HUES48 (cell line): ENCODE measurements at regions not wholly inside any gene's neighbourhood (a gene's known extent, or its start where the extent isn't known, plus 50 kb on each side); places are given as distances from the start of the nearest gene placed in this dataset.

Source experiments
- H3K27ac ChIP-seq: one replicate; pipeline ENCODE4 v1.7.0; 2013; ENCODE audit warnings: low read depth, low read length, inconsistent platforms
- H3K27me3 ChIP-seq: 2 replicates; pipeline ENCODE4 v1.6.1; 2013; ENCODE audit warnings: mild to moderate bottlenecking, low read length; ENCODE audit not compliant: control insufficient read depth, insufficient read depth
- H3K36me3 ChIP-seq: 2 replicates; pipeline ENCODE4 v1.6.1; 2013; ENCODE audit warnings: low read length; ENCODE audit not compliant: control insufficient read depth, insufficient read depth
- H3K4me1 ChIP-seq: 2 replicates; pipeline ENCODE4 v1.6.1; 2013; ENCODE audit warnings: mild to moderate bottlenecking, low read length; ENCODE audit not compliant: control insufficient read depth, insufficient read depth
- H3K4me3 ChIP-seq: 2 replicates; pipeline ENCODE4 v1.5.1; 2013; ENCODE audit warnings: mild to moderate bottlenecking, low read depth, low read length
- H3K9ac ChIP-seq: 2 replicates; pipeline ENCODE4 v1.6.1; 2013; ENCODE audit warnings: mild to moderate bottlenecking, low read depth, low read length, moderate library complexity
- H3K9me3 ChIP-seq: 2 replicates; pipeline ENCODE4 v1.6.1; 2013; ENCODE audit warnings: low read length; ENCODE audit not compliant: control insufficient read depth, insufficient read depth

DNA sequence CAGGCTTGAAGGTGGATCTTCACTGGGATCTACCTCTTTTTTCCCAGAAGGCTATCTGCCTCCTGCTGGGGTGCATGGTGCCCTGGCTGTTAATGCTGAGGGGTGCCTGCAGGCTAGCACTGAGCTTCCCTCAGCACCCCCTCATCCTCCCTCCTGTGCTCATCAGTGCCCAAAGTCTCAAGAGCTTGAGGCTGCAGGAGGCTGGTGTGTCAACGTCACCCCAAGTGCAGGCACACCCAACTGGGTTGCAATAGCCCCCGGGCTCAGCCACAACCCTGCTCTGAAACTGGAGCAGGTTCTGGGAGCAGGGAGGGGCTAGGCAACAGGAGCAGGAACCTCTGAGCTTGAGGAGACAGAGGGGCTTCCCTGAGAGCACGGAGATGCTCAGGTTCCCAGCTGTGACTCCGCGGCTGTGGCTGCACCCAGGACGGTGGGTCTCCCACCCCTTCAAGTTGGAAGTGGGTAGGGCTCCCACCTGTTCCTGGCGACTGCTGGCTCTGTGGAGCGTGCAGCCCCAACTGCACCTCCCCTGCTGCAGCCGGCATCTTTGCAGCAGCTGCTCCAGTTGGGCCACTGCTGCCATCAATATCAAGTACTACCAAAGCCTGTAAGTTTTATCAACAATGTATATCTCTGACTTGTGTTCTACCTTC, 1266.6 kb upstream of the C9orf72 start:
- Histone ChIP-seq H3K9me3 (peaks cover 5% of the 10 kb centered on the region; the same call in 1 of the 2 replicates), H3K27ac (no peak overlapping the region), H3K36me3 (no peaks in the 10 kb centered on the region), H3K9ac (no peak overlapping the region), H3K4me1 (no peaks in the 10 kb centered on the region), H3K4me3 (no peak overlapping the region), H3K27me3 (no peaks in the 10 kb centered on the region)

DNA sequence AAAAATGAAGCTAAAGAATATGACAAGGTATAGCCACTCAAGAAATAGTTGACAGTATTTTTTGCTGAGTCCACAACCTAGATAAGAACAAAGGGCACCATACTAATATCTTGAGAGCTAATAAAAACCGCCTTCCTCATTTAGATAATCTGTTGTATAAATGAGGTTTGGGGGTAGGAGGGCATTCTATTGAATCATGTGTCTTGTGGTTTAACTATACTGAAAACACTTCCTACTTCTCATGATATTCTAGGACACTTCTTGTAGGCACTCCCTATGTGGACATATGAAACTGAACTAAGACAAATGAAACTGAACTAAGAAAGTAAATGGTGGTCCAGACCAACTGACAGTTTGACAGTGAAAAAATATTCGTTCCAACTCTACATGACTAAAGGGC, 1268.5 kb upstream of the C9orf72 start:
- Histone ChIP-seq H3K4me1 (no peaks in the 10 kb centered on the region), H3K4me3 (no peak overlapping the region), H3K9ac (no peak overlapping the region), H3K36me3 (no peaks in the 10 kb centered on the region), H3K9me3 (peaks cover 5% of the 10 kb centered on the region; the same call in 1 of the 2 replicates), H3K27ac (no peak overlapping the region), H3K27me3 (no peaks in the 10 kb centered on the region)

DNA sequence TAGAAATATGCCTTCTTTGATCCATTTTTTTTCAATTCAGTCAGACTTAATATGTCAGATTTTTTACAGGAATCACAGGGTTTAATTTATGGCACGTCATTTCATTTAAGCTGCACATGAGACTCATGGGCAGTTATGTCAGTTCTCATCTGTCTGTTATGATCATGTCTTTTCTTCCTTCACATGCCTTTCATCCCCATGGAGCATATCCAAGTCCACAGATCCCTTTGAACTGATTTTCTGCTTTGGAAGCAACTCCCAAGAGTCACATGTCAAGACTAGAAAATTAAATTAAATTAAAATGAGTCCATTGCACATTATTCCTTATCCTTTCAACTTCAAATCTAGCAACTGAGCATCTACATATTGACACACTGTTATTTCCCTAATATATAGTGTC, 1274.0 kb upstream of the C9orf72 start:
- Histone ChIP-seq H3K27me3 (no peaks in the 10 kb centered on the region), H3K4me1 (no peaks in the 10 kb centered on the region), H3K4me3 (no peak overlapping the region), H3K9me3 (no peaks in the 10 kb centered on the region), H3K9ac (no peak overlapping the region), H3K27ac (no peak overlapping the region), H3K36me3 (no peaks in the 10 kb centered on the region)

DNA sequence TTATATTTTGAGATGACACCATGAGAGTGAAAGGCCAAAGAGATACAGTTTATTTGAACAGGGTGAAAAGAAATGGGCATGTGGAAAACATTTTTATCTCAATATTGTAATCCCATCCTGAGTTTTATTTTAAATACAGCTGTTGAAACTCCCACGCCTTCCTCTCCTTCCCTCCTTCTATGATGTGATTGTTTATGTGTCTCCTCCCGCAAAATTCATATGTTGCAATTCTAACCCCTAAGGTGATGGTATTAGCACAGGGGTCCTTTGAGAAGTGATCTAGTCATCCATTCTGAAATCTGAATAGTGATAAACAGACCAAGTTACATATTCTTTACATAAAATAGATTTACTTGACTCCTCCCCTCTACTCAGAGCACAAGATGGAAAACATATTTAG, 1275.4 kb upstream of the C9orf72 start:
- no peak overlapping the region for H3K4me3 ChIP-seq
- H3K36me3 ChIP-seq: no peaks in the 10 kb centered on the region
- H3K9me3 ChIP-seq: no peaks in the 10 kb centered on the region
- H3K9ac ChIP-seq: no peak overlapping the region
- H3K27ac ChIP-seq: no peak overlapping the region
- H3K4me1 ChIP-seq: peaks cover 10% of the 10 kb centered on the region
- H3K27me3 ChIP-seq: no peaks in the 10 kb centered on the region

DNA sequence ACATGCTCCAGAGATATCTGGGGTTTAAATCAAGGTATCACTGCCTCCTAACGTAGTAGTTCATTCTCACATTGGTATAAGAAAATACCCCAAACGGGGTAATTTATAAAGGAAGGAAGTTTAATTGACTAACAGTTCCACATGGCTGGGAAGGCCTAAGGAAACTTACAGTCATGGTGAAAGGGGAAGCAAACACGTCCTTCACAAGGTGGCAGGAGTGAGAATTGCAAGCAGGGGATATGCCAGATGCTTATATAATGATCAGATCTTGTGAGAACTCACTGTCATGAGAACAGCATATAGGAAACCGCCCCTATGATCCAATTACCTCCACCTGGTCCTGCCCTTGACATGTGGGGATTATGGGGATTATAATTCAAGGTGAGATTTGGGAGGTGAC, 1280.2 kb upstream of the C9orf72 start:
- H3K36me3 ChIP-seq: no peaks in the 10 kb centered on the region
- no peak overlapping the region for H3K4me3 ChIP-seq
- H3K27ac ChIP-seq: no peak overlapping the region
- H3K9me3 ChIP-seq: no peaks in the 10 kb centered on the region
- H3K4me1 ChIP-seq: peaks cover 10% of the 10 kb centered on the region
- no peaks in the 10 kb centered on the region for H3K27me3 ChIP-seq
- H3K9ac ChIP-seq: no peak overlapping the region

DNA sequence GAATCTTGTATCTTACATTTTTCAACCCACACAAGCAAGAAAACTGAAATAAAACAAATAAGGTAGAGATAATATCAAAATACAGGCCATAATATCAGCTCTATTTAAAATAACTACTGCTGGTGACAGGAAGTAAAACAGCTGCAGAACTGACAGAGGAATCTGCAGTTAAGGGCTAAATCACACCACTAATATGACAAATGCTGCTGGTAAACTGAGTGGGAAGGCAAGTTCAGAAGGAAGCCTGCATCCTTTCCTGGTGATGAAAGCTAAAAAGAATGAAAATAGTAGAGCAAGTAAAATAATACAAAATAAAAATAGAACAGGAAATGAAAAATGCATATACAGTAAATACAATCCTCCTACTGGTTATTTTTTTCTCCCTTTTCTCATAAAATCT, 1293.7 kb upstream of the C9orf72 start:
- no peaks in the 10 kb centered on the region for H3K27me3 ChIP-seq
- H3K4me3 ChIP-seq: no peak overlapping the region
- no peaks in the 10 kb centered on the region for H3K9me3 ChIP-seq
- H3K27ac ChIP-seq: no peak overlapping the region
- H3K9ac ChIP-seq: no peak overlapping the region
- no peaks in the 10 kb centered on the region for H3K36me3 ChIP-seq
- no peaks in the 10 kb centered on the region for H3K4me1 ChIP-seq

DNA sequence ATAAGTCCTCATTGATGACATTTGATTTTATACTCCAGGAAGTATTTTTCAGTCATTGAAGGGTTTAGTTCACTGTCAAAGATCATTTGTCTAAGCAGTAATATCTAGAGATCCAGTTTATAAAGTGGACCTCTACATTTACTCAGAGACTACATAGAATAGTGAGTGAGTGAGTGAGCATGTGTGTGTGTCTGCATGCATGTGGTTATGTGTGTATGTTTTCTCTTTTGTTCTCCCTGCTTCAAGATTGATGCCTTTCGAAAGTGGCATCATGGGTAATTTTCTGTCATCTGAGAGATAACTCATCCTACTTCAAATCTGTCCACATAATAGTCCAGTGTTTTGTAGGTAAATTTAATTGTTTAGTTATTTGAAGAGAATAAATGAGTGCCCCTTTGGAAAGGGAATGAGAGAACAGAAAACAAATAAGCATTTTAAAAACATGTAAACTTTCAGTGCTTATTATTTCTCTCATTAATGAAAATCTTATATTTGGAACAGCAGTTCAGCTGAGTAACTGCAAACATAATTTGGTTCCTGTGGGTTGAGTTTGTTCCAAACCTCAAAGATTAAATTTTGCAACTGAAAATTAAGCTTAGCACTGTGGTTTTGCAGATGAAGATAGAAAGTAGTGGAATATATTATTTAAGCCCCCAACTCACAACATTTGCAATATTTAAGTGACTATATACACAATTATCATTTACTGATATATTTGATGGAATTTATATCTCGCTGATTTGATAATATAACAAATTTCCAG, 1295.1 kb upstream of the C9orf72 start:
- Histone ChIP-seq H3K9me3 (no peaks in the 10 kb centered on the region), H3K4me3 (no peak overlapping the region), H3K36me3 (no peaks in the 10 kb centered on the region), H3K4me1 (no peaks in the 10 kb centered on the region), H3K27ac (no peak overlapping the region), H3K9ac (no peak overlapping the region), H3K27me3 (no peaks in the 10 kb centered on the region)

DNA sequence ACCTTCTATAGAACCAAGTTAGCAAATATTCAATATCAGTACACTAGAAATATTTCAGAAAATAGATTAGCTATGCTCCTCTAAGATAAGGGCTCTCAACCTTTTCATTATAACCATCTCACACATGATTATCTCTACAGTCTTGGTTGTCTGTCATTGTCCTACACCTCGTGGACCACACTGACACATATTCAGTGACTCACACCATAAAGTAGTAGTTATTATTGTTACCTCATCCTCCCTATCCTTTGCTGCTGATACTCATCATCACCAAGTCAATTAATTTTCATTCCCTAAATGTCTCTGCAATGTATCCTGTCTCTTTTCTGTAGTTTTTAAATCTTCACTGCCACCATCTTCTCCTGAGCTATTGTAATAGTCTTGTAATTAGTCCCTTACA, 1309.2 kb upstream of the C9orf72 start:
- no peaks in the 10 kb centered on the region for H3K9me3 ChIP-seq
- no peaks in the 10 kb centered on the region for H3K4me1 ChIP-seq
- H3K4me3 ChIP-seq: no peak overlapping the region
- no peaks in the 10 kb centered on the region for H3K27me3 ChIP-seq
- no peaks in the 10 kb centered on the region for H3K36me3 ChIP-seq
- H3K9ac ChIP-seq: no peak overlapping the region
- H3K27ac ChIP-seq: no peak overlapping the region

DNA sequence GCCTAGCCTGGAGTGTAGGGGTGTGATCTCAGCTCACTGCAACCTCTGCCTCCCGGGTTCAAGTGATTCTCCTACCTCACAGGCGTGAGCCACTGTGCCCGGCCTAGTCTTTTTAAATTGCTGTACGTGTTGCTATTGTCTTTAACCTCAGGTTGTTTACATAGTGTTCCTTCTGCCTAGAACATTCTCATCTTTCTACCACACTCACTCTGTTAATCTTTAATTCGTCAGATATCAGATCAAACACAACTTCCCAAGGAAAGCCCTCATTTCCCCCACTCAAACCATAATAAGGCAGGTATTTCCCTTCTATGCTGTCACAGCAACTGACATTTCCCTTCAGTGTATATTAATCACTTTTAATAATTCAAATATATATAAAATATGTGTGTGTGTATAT, 1310.0 kb upstream of the C9orf72 start:
- H3K4me1 ChIP-seq: no peaks in the 10 kb centered on the region
- no peaks in the 10 kb centered on the region for H3K9me3 ChIP-seq
- no peak overlapping the region for H3K9ac ChIP-seq
- no peaks in the 10 kb centered on the region for H3K27me3 ChIP-seq
- no peak overlapping the region for H3K4me3 ChIP-seq
- H3K36me3 ChIP-seq: no peaks in the 10 kb centered on the region
- H3K27ac ChIP-seq: no peak overlapping the region

DNA sequence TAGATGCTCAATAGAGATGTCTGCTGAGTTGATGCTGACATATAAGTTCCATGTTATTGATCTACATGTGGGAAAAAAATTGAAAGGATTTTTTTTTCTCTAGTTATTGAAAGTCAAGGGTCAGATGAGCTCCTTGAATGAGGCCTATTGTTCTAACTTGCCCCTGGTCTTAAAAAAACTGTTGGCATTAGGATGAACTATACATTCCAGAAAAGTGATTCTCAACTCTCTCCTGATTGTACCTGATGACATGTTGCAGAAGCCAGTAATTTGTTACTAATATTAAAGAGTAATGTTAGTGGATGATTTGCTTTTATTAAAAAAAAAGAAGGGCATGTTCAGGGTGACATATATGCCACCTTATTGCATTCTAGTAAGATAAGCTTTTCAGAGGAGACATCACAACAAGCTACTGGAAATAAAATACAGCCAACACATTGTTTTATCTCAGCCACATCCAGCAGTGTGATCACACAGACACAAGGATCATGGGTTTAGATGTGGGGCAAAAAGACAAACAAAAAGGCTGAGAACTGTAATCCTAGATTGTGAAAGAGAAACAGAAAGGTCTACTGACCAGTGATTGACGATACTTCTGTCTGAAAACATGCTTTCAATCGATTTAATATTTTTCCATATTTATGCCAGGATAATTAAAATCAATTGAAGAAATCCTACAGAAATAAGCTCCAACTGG, 1314.1 kb upstream of the C9orf72 start:
- H3K27me3 ChIP-seq: no peaks in the 10 kb centered on the region
- H3K4me1 ChIP-seq: no peaks in the 10 kb centered on the region
- H3K27ac ChIP-seq: no peak overlapping the region
- no peaks in the 10 kb centered on the region for H3K9me3 ChIP-seq
- no peaks in the 10 kb centered on the region for H3K36me3 ChIP-seq
- H3K9ac ChIP-seq: no peak overlapping the region
- no peak overlapping the region for H3K4me3 ChIP-seq

DNA sequence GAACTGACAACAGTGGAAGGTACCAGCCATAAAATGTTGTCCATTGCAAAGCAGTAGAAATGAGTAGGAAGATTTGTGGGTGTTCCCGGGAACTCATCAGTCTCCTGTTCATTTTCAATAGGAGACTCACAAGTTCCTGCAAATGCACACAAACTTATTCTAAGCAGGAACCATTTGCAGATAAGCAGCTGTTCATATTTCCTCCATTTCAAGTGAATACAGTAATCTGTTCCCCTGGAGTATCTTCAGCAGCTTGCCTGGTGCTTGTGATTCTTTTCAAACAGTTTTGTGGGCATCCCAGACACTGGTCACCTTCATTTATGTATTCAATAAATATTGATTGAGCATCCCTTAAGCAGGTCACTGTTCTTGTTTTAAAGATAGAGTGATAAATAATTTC, 1315.5 kb upstream of the C9orf72 start:
- Histone ChIP-seq H3K27me3 (no peaks in the 10 kb centered on the region), H3K9me3 (no peaks in the 10 kb centered on the region), H3K27ac (no peak overlapping the region), H3K36me3 (no peaks in the 10 kb centered on the region), H3K4me1 (no peaks in the 10 kb centered on the region), H3K4me3 (no peak overlapping the region), H3K9ac (no peak overlapping the region)
